MM.1S (cell line): ENCODE measurements at regions not wholly inside any gene's neighbourhood (a gene's known extent, or its start where the extent isn't known, plus 50 kb on each side); places are given as distances from the start of the nearest gene placed in this dataset.

Source experiments
- CTCF ChIP-seq: fragments of 300-600 bp; sonication (generic); IDR thresholded peaks from 2 replicates; pipeline ENCODE4 v1.5.1; 2016; ENCODE audit warnings: antibody characterized with exemption, low read length, mixed read lengths
- EZH2 ChIP-seq: fragments of 300-600 bp; sonication (generic); optimal IDR thresholded peaks from 2 replicates; pipeline ENCODE3; 2017; ENCODE audit warnings: low read depth, mild to moderate bottlenecking, antibody characterized with exemption, low read length, mixed read lengths

- no peak for TF ChIP-seq CTCF
- TF ChIP-seq EZH2: no peak
These were observed 88.0 kb upstream of the RGS18 start for GRCh38 chr1:192070213-192070612.
